Effector memory CD4-positive, alpha-beta T cell (primary cell): ENCODE measurements at regions not wholly inside any gene's neighbourhood (a gene's known extent, or its start where the extent isn't known, plus 50 kb on each side); places are given as distances from the start of the nearest gene placed in this dataset.

ENCODE experiments used
- DNase-seq, 3 donors: peaks; one replicate each; pipeline ENCODE4 v3.0.0-alpha.2; 2020
- H3K27ac ChIP-seq: 2 replicates; pipeline ENCODE4 v1.7.0; 2013; ENCODE audit warnings: mild to moderate bottlenecking, low read length, moderate library complexity; ENCODE audit not compliant: insufficient read depth, poor library complexity, severe bottlenecking
- H3K27me3 ChIP-seq: replicated peaks from 2 replicates; pipeline ENCODE4 v1.7.0; 2013; ENCODE audit warnings: mild to moderate bottlenecking, low read length; ENCODE audit not compliant: insufficient read depth, control insufficient read depth, poor library complexity, severe bottlenecking
- H3K36me3 ChIP-seq: 2 replicates; pipeline ENCODE4 v1.7.0; 2013; ENCODE audit warnings: mild to moderate bottlenecking, low read length, moderate library complexity; ENCODE audit not compliant: control insufficient read depth, insufficient read depth
- H3K4me1 ChIP-seq: 2 replicates; pipeline ENCODE4 v1.7.0; 2013; ENCODE audit warnings: low read length, mild to moderate bottlenecking; ENCODE audit not compliant: control insufficient read depth, insufficient read depth, poor library complexity, severe bottlenecking
- H3K4me3 ChIP-seq: 2 replicates; pipeline ENCODE4 v1.7.0; 2013; ENCODE audit warnings: low read length, low read depth, mild to moderate bottlenecking; ENCODE audit not compliant: insufficient read depth, poor library complexity, severe bottlenecking
- H3K9me3 ChIP-seq: 2 replicates; pipeline ENCODE4 v1.7.0; 2013; ENCODE audit warnings: mild to moderate bottlenecking, low read length, moderate library complexity; ENCODE audit not compliant: control insufficient read depth

DNA sequence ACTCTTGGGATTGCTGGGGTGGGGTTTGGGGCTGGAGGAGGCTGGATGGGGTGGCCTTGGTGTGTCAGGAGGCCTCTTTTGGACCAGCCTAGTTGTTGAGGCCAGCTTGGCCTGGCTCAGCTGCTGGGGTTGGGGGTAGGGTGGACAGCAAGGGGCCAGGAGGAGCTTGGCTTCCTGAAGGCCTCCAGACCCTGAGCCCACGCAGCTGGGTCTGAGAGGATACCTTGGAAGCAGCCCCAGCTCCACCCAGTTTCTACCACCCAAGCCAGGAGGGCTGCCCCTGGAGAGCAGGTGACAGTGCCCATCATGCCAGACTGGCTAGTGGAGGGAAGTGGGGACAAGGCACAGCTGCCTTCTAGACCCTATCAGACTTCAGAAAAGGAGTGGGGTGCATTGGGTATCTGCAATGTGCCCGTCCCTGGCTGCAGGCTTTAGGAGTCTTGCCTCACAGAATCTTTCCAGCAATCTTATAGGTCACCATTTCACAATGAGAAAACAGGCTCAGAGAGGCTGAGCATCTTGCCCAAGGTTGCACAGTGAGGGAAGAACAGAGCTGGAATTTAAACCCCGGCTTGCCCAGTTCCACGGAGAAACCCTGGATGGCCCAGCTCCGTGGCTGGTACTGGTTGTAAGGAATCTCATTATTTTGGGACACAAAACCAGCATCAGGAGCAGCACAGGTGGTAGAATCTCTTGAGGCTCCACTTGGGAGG lies 83.0 kb downstream of the LINGO1 start:
- Histone ChIP-seq H3K9me3 (no peaks in the 10 kb centered on the region), H3K27me3 (no peaks in the 10 kb centered on the region)
- no peak for DNase-seq

DNA sequence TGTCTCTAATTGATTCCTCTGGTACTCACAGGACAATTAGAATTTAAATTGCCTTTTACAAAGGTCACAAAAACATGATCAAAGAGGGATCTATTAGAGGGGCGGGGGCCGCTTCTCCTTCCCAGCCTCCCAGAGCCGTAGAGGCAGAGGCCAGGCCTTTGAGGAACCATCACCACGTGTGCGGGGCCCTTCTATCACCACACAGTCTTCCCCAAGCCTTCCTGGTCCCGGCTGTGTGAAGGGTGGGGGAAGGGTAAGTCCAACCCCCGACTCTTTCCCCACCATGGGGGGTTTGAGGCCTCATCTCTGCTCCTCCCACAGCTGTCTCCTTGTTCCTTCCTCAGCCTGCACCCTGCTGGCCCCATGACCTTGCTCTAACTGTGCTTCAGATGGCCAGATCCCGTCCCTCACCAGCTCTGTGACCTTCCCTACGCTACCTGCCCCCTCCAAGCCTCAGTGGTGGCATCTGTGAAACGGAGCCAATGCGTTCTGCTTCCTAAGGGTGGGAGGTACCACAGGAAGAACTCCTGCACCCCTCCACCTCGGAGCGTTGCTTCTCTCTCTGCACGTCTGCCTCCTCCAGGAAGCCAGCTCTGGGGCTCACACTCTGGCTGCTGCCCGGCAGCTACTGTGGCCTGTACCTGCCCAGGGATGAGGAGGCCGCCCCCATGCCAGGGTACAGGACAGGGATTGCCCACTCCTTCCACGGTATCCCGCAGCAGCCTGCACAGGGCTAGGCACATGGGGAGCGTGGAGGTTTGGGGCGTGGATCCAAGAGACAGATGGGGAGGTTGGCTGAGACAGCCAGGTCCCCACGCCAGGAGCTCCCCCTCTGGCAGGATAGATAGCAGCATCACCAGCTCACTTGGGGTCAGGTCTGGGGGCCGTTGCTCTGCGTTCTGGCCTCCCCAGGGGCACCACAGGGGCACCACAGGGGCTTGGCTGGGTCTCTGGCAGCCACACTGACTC lies 83.8 kb downstream of the LINGO1 start:
- Histone ChIP-seq H3K27ac (no peak overlapping the region), H3K36me3 (no peaks in the 10 kb centered on the region), H3K27me3 (no peaks in the 10 kb centered on the region), H3K9me3 (no peaks in the 10 kb centered on the region), H3K4me1 (no peaks in the 10 kb centered on the region), H3K4me3 (no peak overlapping the region)
- DNase-seq: no peak

More for the DNA sequence above, 83.0 kb downstream of the LINGO1 start:
- no peaks in the 10 kb centered on the region for H3K4me1 ChIP-seq
- H3K27ac ChIP-seq: no peak overlapping the region
- no peaks in the 10 kb centered on the region for H3K36me3 ChIP-seq
- H3K4me3 ChIP-seq: no peak overlapping the region

DNA sequence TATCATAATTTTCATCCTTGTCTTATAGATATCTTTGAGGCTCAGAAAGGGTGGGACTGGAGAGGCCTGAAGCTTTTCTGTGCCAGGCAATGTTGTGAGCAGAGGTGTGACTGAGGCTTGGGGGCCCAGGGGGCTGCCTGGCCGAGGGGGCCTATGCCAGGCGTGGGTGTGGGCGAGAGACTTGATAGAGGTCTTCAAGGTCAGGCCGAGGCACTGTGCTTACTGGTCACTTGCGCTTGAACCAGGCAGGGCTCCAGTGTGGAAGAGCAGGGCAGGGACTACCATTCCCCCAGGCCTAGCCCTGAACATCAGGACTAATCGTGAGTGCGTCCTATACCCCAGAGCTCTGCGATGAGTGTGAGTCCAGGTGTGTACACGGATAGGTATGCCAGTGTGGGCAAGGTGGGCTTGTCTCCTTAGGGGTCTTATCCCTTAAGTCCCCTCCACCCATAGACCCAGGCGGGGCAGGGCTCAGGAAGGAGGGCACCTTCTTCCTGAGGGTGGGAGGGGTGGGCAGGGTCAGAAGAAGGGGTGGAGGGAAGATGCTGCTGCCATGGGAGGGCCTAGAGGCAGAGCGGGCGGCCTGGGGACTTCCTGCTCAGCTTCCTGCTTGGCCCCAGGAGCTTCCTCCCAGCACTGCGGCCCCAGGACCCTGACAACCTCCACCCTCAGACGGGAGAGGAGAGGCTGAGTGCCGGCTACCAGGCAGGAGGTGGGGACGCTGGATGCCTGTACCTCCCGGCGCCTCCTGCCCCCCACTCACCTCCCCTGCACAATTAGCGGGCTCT lies 84.7 kb downstream of the LINGO1 start:
- no peak for DNase-seq
- Histone ChIP-seq H3K9me3 (no peaks in the 10 kb centered on the region), H3K4me1 (no peaks in the 10 kb centered on the region), H3K27me3 (no peaks in the 10 kb centered on the region), H3K4me3 (no peak overlapping the region), H3K36me3 (no peaks in the 10 kb centered on the region), H3K27ac (no peak overlapping the region)

DNA sequence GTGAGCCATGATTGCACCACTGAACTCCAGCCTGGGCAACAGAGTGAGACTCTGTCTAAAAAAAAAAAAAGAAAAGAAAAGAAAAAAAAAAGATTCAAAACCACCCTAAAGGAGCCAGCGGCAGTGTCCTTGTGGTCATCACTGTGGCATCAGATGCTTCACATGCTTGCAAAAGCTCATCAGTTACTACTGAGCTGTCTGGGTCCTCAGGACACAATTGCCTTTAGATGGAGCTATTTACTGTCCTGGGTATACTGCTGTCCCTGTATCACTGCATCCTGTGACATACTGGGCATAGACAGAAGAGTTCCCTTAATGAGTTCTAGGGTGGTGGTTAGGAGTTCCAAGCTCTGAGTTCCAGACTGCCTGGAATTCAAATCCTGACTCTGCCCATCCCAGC lies 85.8 kb downstream of the LINGO1 start:
- Histone ChIP-seq H3K36me3 (no peaks in the 10 kb centered on the region), H3K27ac (no peak overlapping the region), H3K27me3 (no peaks in the 10 kb centered on the region), H3K4me1 (no peaks in the 10 kb centered on the region), H3K9me3 (no peaks in the 10 kb centered on the region), H3K4me3 (no peak overlapping the region)
- no peak for DNase-seq

DNA sequence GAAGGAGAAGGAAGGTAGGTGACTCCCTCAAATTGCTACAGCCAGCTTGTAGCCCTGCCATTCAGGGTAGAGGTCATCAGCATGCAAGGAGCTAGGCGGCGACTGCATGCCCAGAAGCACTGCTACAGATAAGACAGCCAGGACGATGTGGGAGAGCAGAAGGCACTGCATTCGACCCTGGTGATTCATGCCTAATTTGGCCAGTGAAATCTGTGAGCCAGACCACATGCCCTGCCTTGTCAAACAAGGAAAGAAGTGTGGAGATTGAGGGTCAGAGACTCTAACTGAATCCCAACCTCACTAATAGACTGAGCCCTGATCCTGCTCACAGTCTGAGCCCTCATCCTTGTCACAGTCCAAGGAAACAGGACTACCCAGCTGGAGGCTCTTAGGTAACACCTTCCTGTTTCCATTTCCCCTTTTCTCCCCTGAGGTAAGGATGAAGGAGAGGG lies 86.6 kb downstream of the LINGO1 start:
- Histone ChIP-seq H3K27me3 (no peaks in the 10 kb centered on the region), H3K4me3 (no peak overlapping the region), H3K27ac (no peak overlapping the region), H3K4me1 (no peaks in the 10 kb centered on the region), H3K36me3 (no peaks in the 10 kb centered on the region), H3K9me3 (no peaks in the 10 kb centered on the region)
- DNase-seq: no peak

DNA sequence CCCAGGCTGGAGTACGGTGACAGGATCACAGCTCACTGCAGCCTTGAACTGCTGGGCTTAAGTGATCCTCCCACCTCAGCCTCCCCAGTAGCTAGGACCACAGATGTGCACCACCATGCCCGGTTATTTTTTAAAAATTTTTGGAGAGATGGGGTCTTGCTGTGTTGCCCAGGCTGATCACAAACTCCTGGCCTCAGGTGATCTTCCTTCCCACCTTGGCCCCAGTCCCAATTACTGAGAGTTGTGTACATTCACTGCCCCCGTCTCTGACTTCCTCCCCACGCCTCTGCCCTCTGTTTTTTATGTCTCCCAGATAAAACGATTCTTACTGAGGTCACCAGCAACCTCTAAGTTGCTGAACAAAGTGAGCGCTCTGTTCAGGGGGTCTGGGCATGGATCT lies 87.7 kb downstream of the LINGO1 start:
- DNase-seq: no peak
- no peaks in the 10 kb centered on the region for H3K27me3 ChIP-seq
- H3K4me3 ChIP-seq: no peak overlapping the region
- H3K4me1 ChIP-seq: no peaks in the 10 kb centered on the region
- no peaks in the 10 kb centered on the region for H3K9me3 ChIP-seq
- H3K36me3 ChIP-seq: no peaks in the 10 kb centered on the region
- H3K27ac ChIP-seq: no peak overlapping the region

DNA sequence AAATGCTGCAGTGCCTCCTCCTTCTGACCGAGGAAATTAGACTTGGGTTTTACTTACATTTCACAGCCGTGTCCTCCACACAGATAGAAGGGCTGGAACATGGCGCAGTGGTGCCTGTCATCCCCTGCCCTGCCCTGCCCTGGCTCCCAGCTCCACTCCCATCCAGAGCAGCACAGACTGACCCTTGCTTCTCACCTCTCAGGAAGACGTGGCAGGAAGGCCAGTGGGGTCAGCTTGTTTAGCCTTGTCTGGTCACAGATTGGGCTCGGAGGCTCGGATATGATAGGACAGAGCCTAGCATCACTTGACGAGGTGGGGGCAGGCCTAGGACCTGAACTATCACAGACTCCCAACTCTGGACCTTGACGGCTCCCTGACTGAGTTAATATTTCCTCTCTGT lies 88.5 kb downstream of the LINGO1 start:
- Histone ChIP-seq H3K27me3 (no peaks in the 10 kb centered on the region), H3K27ac (no peak overlapping the region), H3K36me3 (no peaks in the 10 kb centered on the region), H3K4me1 (no peaks in the 10 kb centered on the region), H3K4me3 (no peak overlapping the region), H3K9me3 (no peaks in the 10 kb centered on the region)
- no peak for DNase-seq

DNA sequence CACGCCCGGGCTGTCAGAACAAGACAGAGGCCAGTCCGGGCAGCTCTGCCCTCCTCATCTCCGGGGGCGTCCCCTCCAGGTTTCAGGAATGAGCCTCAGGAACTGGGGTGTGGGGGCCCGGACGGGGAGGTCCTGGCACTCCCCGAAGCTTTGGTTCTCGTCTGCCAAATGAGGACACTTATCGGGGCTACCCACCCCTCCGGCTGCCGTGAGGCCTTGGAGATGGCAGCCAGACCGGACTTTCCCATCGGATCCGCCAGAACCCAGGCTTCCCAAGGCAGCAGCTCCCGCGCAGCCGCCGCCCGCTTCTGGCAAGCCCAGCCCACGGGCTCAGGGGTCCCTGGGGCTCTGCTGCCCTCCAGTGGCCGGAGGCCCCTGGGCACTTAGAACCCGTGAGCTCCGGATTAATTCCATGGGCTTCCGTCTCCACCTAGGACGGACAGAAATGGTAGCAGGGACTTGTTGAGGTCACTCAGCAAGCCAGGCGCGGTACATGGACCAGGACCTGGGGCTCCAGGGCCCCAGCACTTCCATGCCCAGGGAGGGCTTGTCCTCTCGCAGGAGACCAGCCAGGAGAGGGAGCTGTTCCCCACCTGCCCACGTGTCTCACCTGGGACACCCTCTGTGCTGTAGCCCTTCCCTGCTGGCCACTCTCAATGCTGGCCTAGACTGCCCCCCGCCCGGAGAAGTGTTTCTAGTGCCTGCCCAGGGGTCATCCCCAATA lies 89.4 kb downstream of the LINGO1 start:
- Histone ChIP-seq H3K4me1 (no peaks in the 10 kb centered on the region), H3K27me3 (no peaks in the 10 kb centered on the region), H3K36me3 (no peaks in the 10 kb centered on the region), H3K4me3 (peak overlapping the region; percentile 73), H3K27ac (peak overlapping the region; percentile 24), H3K9me3 (no peaks in the 10 kb centered on the region)
- peak; percentile 31 to 54 (median 37) for DNase-seq

DNA sequence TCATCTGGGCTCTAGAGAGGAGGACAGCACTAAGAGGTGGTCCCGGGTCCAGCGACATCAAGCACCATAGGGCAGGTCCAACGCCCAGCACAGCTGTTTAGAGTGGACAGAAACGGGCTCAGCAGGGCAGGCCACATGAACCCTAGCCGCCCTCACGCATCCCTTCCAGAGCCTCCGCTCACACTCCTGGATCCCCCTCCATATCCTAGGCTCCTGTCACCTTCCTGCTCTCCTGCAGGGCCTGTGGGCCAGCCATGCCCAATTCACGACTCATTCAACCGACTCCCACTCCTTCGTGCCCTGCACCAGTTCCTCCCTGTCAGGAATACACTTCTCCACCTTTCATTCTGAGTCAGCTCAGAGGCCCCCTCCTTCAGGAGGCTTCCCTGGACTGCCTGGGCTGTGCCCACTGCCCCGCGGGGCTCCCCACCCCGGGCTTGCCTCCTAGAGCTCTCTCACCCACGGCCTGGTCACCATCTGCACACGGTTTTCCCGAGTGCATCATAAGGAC lies 90.2 kb downstream of the LINGO1 start:
- no peaks in the 10 kb centered on the region for H3K36me3 ChIP-seq
- H3K27ac ChIP-seq: no peak overlapping the region
- no peaks in the 10 kb centered on the region for H3K27me3 ChIP-seq
- no peaks in the 10 kb centered on the region for H3K4me1 ChIP-seq
- no peaks in the 10 kb centered on the region for H3K9me3 ChIP-seq
- peak overlapping the region; percentile 73 for H3K4me3 ChIP-seq
- no peak for DNase-seq
